ENCODE measurements at regions not wholly inside any gene's neighbourhood (a gene's known extent, or its start where the extent isn't known, plus 50 kb on each side); places are given as distances from the start of the nearest gene placed in this dataset.

DNA sequence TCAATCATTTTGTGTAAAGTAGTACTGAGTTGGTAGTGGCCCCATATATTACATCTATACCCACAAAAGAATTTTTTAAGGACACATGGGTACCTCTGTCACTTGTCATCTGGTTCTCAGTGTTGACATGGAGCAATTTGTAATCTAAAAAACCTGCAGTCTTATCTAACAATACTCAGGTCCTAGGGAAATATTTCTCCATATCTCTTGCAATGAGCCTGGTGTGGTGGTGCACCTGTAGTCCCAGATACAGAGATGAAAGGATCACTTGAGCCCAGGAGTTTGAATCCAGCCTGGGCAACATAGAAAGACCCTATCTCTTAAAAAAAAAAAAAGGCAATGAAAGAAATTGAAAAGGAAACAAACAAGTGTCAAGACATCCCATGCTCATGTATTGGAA lies 70.7 kb upstream of the ZNF30 start:
- TF ChIP-seq, protein P1, sequence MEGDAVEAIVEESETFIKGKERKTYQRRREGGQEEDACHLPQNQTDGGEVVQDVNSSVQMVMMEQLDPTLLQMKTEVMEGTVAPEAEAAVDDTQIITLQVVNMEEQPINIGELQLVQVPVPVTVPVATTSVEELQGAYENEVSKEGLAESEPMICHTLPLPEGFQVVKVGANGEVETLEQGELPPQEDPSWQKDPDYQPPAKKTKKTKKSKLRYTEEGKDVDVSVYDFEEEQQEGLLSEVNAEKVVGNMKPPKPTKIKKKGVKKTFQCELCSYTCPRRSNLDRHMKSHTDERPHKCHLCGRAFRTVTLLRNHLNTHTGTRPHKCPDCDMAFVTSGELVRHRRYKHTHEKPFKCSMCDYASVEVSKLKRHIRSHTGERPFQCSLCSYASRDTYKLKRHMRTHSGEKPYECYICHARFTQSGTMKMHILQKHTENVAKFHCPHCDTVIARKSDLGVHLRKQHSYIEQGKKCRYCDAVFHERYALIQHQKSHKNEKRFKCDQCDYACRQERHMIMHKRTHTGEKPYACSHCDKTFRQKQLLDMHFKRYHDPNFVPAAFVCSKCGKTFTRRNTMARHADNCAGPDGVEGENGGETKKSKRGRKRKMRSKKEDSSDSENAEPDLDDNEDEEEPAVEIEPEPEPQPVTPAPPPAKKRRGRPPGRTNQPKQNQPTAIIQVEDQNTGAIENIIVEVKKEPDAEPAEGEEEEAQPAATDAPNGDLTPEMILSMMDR (IDR thresholded peaks at IDR 0.05): no peak
- no peak for TF ChIP-seq EP300 (IDR thresholded peaks at IDR 0.05)
- no peak for TF ChIP-seq POLR2A (IDR thresholded peaks at IDR 0.05; ENCODE audit: low read length)
- no peak for TF ChIP-seq ESRRA (IDR thresholded peaks at IDR 0.05; ENCODE audit: borderline replicate concordance, low read length)
- TF ChIP-seq, protein P2, sequence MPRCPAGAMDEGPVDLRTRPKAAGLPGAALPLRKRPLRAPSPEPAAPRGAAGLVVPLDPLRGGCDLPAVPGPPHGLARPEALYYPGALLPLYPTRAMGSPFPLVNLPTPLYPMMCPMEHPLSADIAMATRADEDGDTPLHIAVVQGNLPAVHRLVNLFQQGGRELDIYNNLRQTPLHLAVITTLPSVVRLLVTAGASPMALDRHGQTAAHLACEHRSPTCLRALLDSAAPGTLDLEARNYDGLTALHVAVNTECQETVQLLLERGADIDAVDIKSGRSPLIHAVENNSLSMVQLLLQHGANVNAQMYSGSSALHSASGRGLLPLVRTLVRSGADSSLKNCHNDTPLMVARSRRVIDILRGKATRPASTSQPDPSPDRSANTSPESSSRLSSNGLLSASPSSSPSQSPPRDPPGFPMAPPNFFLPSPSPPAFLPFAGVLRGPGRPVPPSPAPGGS (IDR thresholded peaks at IDR 0.05): no peak
- TF ChIP-seq HDAC2 (IDR thresholded peaks at IDR 0.05): no peak
- TF ChIP-seq RAD21 (conservative IDR thresholded peaks at IDR 0.05 in 1 of 2, IDR thresholded peaks at IDR 0.05 in 1 of 2): no peak
- TF ChIP-seq, protein P3, sequence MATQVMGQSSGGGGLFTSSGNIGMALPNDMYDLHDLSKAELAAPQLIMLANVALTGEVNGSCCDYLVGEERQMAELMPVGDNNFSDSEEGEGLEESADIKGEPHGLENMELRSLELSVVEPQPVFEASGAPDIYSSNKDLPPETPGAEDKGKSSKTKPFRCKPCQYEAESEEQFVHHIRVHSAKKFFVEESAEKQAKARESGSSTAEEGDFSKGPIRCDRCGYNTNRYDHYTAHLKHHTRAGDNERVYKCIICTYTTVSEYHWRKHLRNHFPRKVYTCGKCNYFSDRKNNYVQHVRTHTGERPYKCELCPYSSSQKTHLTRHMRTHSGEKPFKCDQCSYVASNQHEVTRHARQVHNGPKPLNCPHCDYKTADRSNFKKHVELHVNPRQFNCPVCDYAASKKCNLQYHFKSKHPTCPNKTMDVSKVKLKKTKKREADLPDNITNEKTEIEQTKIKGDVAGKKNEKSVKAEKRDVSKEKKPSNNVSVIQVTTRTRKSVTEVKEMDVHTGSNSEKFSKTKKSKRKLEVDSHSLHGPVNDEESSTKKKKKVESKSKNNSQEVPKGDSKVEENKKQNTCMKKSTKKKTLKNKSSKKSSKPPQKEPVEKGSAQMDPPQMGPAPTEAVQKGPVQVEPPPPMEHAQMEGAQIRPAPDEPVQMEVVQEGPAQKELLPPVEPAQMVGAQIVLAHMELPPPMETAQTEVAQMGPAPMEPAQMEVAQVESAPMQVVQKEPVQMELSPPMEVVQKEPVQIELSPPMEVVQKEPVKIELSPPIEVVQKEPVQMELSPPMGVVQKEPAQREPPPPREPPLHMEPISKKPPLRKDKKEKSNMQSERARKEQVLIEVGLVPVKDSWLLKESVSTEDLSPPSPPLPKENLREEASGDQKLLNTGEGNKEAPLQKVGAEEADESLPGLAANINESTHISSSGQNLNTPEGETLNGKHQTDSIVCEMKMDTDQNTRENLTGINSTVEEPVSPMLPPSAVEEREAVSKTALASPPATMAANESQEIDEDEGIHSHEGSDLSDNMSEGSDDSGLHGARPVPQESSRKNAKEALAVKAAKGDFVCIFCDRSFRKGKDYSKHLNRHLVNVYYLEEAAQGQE (IDR thresholded peaks at IDR 0.05): no peak
- no peak for TF ChIP-seq JUN (IDR thresholded peaks at IDR 0.05)
- no peak for TF ChIP-seq MAZ (IDR thresholded peaks at IDR 0.05; ENCODE audit: borderline replicate concordance, low read depth, low read length)
